ENCODE measurements at regions not wholly inside any gene's neighbourhood (a gene's known extent, or its start where the extent isn't known, plus 50 kb on each side); places are given as distances from the start of the nearest gene placed in this dataset.

GRCh38 chr2:198362740-198363139 is 558.3 kb downstream of the PLCL1 start:
- H3K9ac ChIP-seq (replicated peaks; ENCODE audit: extremely low read depth, insufficient read depth, low read length), result no peak overlapping the region
- H4K20me1 ChIP-seq (replicated peaks; ENCODE audit: control insufficient read depth, extremely low read depth, insufficient read depth, low read length), result no peaks in the 10 kb centered on the region
- no peaks in the 10 kb centered on the region for H3K79me2 ChIP-seq (ENCODE audit: control insufficient read depth, insufficient read depth, low read length)
- H3K4me1 ChIP-seq (ENCODE audit: control insufficient read depth, extremely low read depth, insufficient read depth, low read length), result no peaks in the 10 kb centered on the region
- no TSS peak for BruUV-seq (replicated peaks)
- no peaks in the 10 kb centered on the region for H3K36me3 ChIP-seq (ENCODE audit: control insufficient read depth in 2 of 2, extremely low read depth in 1 of 2, insufficient read depth in 2 of 2, low read length in 2 of 2)
- FAIRE-seq, result no peak
- ChIA-PET CTCF (no interaction called here), POLR2A (no interaction called here)
- no peak for TF ChIP-seq FOS (IDR thresholded peaks at IDR 0.05; ENCODE audit: borderline replicate concordance, insufficient read depth, low read length)
- no peak for TF ChIP-seq EZH2 (IDR thresholded peaks at IDR 0.05; ENCODE audit: borderline replicate concordance, low read depth, low read length, severe bottlenecking)
- TF ChIP-seq POLR2AphosphoS5 (IDR thresholded peaks at IDR 0.05; ENCODE audit: insufficient read depth, low read depth, low read length), result no peak
- TF ChIP-seq JUN (IDR thresholded peaks at IDR 0.05; ENCODE audit: borderline replicate concordance, insufficient read depth, insufficient read length, low read depth), result no peak
- TF ChIP-seq MYC (IDR thresholded peaks at IDR 0.05; ENCODE audit: low read depth, low read length), result no peak
- no peak for TF ChIP-seq GATA2 (IDR thresholded peaks at IDR 0.05; ENCODE audit: insufficient read depth, insufficient read length, low read depth, low read length)
- TF ChIP-seq MAX (IDR thresholded peaks at IDR 0.05; ENCODE audit: insufficient read depth, insufficient read length), result no peak
- no peak for TF ChIP-seq CTCF (IDR thresholded peaks at IDR 0.05; ENCODE audit: extremely low read depth in 1 of 2, insufficient read depth in 1 of 2, low read depth in 1 of 2, low read length in 2 of 2)
- TF ChIP-seq POLR2A (IDR thresholded peaks at IDR 0.05; ENCODE audit: low read depth, low read length), result no peak
- H3K27me3 ChIP-seq (ENCODE audit: control insufficient read depth in 2 of 2, insufficient read depth in 2 of 2, low read length in 2 of 2), result no peaks in the 10 kb centered on the region
- DNase-seq (ENCODE audit: low read depth, low spot score), result no peak
- no peaks in the 10 kb centered on the region for H3K9me1 ChIP-seq (replicated peaks; ENCODE audit: control insufficient read depth, extremely low read depth, insufficient read depth, low read length)
- H2AFZ ChIP-seq (ENCODE audit: low read depth, low read length), result no peak overlapping the region
- intact Hi-C loops (cut with micrococcal nuclease), result no loop called here
- no peak overlapping the region for H3K4me3 ChIP-seq (replicated peaks in 1 of 3; ENCODE audit: insufficient read depth in 1 of 3, low read depth in 1 of 3, low read length in 3 of 3)
- dilution Hi-C loops (cut with MboI; ENCODE audit: extremely low pct_ligation_motif_present, low sequenced_read_pairs), result no loop called here
- no peak overlapping the region for H3K27ac ChIP-seq (ENCODE audit: insufficient read depth, low read depth, low read length)
- no peak overlapping the region for H3K4me2 ChIP-seq (ENCODE audit: insufficient read depth, low read length)
- no peaks in the 10 kb centered on the region for H3K9me3 ChIP-seq (replicated peaks; ENCODE audit: control insufficient read depth, insufficient read depth, low read length)
